CD4-positive, alpha-beta T cell treated with Interleukin-21 for 1 hour (primary cell): ENCODE measurements at regions not wholly inside any gene's neighbourhood (a gene's known extent, or its start where the extent isn't known, plus 50 kb on each side); places are given as distances from the start of the nearest gene placed in this dataset.

Experiments used
- DNase-seq: peaks from one replicate; pipeline ENCODE4 v3.0.0-alpha.2; 2020

DNA sequence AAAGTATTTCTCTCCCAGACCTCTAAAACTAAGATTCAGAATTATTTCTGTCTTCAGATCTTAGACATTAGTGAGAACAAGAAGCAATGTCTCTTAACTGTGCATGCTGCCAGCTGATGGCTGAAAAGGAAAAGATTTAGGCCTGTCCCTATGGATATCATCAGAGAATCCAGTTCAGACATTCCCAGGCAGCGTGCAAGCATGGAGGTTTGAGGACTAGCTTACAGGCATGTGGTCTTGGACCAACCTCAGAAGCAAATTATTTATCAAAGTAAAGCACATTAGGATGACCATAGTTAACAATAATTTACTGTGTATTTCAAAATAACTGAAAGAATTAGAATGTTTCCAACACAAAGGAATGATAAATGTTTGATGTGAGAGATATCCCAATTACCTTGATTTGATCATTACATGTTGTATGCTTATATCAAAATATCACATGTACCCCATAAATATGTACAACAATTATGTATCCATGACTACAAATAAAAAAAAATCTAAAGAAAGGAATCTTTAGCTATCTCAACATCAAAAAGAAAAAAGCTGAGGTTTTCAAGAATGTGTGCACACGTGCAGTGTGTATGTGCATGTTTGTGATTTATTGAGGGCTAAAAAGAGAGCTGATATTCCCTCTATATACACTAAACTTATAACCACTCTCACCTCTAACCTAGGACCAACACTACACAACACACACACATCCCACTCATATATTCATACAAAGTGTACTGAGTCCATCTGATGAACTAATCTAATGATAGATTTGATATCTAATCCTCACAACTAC, 108.9 kb upstream of the THBS1 start:
- DNase-seq: no peak

DNA sequence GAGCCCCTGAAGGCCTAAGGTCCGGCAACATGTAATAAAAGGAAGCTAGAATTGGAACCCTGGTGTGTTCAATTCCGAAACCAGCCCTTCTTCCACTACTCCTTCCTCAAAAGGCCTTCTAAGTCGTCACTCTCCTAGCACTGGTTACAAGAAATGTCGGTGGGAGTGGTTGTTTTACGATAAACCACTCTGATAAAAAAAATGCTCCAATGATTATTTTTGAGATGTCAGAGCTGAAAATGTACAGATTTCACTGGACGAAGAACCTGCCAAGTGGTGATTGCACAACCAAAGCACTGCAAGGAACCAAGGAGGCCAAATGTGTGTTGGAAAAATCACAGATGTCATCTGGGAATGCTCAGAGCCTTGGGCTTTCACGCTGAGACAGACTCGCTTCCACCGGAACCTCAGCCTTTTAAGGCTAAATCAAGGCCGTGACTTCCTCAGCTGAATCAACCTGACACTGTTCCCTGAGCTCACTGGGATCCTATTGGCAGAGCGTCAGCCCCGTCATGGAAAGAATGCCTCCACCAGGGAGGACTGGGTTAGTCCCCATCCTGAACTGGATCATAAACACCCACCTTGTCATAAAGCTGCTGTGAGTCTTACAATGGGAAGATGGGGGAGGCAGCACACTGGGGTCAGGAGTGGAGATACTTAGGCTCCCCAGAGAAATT, 108.1 kb upstream of the THBS1 start:
- DNase-seq: no peak

DNA sequence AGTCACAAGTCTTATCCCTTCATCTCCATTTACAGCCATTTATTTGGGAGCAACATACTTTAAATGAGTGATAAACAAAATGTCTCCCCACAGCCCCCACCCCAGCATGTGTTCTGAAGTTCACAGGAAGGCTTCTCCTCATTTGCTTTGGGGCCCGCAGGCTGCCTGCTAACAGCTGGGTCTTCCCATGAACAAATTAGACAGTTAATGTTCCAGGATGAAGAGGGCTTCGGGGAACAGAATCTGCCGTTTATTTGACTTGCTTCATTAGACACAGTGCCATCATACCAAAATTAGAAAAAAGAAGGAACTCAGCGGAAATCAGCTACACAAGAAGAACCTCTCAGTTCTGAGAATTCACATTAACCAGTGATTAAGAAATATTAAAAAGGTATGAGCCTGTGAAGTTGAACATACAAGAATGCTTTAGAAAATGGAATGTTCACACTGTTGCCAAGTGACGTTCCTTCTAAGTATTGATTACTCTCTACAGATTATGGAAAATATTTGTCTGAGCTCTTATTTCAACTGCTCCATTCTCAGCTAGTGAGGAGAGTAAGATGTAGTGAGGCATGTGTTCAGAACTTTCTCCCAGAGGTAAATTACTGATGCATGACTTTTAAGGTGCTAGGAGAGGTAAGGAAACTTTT, 107.5 kb upstream of the THBS1 start:
- DNase-seq: no peak

DNA sequence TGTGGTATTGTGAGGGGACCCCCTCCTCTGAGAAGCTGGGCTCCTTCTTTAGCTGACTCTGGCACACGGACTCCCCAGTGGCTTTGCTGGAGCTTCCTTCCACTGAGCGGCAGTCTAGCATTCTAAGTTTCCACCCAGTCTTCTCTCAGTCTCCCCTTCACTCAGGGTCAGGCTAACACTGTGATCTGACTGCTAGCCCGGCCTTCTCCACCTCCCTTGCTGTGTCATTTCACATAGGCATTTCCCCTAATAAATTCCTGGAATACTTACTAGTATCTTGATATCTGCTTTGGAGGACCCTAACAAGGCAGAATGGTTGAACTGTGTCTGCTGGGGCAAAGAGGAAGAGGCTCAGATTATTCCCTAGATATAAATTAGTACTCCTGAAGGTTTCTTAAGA, 106.2 kb upstream of the THBS1 start:
- DNase-seq: no peak

DNA sequence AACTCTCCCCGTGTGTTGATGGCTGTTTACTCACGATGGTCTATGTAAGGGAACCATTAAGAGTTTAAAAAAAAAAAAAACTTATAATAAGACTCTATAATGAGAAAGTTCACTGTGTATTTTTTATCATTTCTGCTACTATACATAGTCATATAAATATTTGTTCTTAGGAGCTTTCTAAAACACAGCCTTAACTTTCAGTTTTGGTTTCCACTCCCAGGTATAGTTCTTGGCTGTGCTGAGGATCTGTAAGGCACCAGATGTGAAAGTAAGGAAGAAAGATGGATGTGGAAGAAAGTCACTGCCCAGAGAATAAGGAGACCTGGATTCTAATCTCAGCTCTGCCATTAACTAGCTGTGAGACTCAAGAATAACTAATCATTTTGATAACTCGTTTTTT, 101.9 kb upstream of the THBS1 start:
- DNase-seq: no peak

DNA sequence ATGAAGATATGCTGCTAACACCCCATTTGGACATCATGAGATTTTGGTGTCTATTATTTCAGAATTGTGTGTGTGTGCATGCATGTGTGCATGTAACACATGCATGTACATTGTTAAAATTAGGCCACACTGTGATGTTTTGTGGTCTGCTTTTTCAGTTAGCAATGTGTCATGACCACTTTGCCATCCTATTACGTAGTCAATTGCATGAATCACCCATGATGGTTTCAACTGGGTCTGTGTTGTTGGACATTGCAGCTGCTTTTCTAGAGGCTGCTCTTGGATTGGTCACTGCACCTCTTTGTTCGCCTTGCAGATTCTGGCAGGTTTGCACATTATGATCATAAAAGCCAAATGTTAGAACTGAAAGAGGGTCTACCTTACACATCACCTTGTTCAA, 101.0 kb upstream of the THBS1 start:
- DNase-seq: no peak

DNA sequence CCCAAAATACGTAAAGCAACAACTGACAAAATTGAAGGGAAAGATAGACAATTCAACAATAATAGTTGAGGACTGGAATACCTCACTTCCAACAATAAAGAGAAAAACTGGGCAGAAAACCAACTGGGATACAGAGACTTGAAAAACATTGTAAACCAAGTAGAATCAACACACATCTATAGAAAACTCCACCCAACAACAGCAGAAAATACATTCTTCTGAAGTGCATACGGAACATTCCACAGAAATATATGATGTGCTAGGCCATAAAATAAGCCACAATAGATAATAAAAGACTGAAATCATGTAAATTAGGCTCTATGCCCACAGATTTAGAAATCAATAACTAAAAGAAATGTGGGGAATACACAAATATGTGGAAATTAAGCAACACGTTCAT, 98.4 kb upstream of the THBS1 start:
- no peak for DNase-seq

DNA sequence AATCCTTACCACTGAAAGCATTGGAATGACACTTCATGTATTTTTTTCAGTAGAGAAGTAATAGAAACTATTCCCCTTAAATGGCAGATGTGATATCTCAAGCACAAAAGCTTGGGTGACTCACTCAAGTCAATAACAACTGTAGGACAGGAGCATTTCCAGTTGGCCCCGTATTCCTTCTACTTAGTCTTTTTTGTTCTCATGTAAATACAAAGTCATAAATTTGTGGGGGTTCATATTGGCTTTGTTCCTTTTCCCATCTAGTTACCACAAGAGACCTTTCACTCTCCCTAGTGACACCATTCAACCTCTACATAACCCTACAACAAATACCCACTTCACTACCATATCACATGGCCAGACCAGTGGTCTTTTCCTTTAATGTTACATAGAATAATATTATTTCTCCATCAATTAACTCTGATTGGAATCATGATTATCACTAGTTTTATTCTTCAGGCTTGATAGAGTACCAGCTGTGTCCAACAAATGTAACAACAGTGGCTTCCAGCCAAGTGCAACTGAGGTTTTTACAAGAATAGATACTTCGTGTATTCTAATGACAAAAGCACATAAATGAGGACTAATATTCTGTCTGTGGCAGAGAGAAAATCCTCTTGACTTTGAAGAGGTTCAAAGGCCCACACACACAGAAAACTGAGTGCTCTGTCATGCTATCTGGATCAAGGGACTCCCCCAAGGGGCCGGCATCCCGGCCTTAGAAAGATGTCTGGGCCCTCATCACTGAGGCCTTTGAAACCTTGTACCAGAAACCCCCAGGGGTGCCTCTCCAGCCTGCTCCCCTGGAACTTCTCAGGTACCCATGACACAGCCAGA, 94.0 kb upstream of the THBS1 start:
- no peak for DNase-seq

DNA sequence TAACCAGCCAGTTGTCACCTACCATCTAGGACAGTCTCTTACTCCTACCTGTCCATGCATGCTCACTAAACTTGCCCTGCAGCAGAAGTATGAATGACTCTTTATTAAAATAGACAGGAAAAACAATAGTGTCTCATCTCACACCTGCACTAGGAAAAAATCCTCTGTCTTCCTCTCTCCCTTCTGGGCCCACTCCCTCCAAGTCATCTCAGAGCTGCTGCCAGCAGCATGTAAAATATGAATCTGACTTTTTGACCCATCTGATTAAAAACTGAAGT, 93.5 kb upstream of the THBS1 start:
- no peak for DNase-seq

DNA sequence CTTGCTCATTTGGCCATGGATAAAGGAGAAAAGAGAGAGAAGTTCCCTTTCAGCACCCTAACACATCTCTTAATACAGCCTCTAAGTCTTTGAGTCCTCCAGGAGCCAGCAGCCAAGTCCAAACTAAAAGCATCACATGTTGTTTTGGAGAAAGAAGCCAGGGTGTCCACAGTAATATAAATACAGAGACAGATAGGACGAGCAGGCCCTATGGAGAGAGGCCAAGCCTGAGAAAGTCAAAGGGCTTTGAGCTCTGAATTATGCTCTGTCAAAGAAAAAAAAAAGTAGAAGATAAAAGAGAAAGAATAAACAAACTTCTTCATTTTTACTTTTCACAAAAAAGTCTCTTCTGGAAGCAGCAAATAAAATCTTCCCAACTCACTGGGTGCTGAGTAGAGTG, 92.4 kb upstream of the THBS1 start:
- DNase-seq: no peak

DNA sequence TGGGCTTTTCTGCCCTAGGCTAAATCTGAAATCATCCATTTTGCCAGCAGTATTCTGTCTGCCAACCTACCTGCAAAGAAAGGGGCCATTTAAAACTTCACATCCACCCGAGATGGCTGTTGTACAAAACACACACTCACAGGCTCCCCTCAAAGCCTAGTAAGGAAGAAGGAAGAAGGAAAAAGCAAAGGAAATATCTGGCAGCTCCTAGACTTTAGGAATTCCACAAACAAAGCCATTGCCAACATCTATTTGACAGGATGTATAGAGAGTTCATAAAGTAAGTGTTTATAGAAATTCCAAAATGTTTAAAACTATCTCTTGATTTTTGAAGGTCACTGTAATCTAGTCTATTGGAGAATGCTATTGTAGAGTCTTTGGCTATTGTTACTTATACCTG, 91.9 kb upstream of the THBS1 start:
- DNase-seq: no peak

DNA sequence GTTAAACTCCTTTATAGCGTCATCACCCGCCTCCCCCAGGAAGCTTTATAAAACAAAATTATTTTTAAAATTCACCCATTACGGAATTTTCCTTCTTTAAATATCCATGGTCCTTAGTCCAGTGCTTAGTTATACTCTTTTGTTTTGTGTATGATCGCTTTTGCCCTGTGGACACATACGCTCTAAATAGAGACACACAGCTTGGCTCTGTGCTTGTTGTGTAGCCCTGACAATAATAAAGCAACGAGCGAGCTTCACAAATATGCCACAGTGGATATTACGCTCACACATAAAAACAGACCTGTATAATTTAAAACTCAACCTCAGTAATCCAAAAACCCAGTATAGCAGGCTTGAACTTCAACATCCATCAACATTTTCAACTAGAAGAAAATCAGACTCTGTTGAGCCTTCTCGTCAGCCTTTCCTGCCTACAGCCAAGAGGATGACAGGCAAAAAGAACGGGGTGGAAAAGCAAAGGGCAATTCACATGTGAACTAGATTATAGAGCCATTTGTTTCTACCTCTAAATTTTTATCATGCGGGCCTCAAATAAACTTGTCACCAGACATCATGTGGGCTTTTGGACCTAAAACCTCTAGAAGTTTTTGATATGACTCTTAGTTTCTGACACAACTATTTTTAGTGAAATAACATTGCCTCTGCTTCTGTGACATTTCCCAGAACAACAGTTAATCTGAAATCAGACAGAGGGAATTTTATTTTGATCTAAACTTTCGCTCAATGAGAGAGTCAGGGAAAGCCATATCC, 89.6 kb upstream of the THBS1 start:
- DNase-seq: no peak

DNA sequence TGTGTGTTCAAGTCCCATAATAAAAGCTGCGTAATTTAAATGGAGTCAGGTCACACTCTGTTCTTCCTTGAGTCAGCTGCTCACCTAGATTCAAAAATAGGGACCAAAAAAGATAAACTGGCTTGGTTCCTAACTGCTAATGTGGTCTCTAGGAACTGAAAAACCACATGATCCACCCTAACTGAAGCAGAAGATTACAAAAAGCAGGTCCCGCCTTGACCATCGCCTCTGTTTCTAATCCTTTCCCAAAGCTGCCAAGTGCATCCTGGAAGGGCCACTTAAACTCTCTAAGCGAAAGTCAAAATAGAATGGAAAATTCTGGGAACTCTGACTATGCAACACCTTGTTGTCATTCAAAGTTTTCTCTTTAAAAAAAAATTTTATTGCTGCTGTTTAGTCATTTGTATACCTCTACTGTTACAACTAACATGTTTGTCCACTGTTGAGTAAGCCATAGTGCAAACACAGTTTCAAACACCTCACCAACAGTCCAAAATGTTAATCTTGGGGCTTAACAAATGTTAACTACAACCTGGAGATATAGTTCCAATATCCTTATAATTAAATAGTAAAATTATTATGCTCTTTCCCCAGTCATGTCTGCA, 88.9 kb upstream of the THBS1 start:
- DNase-seq: no peak

DNA sequence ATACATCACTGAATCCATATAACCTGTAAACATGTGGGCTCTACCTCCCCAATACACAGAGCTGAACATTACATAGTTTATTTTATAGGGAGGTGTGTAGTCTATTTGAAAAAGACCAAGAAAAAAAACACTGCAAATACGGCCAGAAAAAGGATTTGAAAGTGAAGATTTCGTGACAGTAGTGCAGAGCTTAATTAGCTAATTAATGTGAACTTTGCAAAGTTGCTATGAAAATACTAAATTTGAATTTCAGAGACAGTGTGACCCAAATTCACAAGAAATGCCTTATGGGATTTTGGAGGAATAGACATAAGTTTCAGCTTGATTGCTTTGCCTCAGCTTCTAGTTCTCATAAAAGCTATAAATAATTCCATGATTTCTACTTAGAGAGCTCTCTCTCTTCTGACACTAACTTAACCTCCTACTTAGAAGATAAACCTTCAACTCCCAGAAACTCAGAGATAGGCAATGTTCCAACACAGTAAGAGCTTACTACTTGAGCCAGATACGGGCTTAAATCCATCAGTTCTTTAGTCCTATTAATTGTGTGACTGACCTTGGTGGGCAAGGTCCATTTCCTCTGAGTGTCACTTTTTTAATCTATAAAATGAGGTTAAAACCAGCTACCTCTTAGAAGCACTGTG, 87.3 kb upstream of the THBS1 start:
- no peak for DNase-seq

DNA sequence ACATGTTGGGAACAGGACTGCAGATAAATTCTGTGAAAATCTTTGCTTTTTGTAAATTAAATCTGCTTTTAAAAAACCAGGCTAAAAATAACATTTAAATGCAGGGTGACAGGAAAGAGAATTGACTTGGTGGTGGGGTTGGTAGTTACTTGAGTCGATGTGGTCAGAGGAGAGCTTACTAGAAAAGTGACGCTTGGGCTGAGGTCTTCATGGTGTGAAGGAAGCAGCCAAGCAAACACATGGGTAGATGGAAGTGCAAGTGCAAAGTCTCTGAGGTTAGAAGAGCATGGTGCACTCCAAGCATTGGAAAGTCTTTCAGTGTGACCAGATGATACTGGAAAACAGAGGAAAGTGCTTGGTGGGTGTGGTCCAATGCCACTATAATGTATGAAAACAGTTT, 86.4 kb upstream of the THBS1 start:
- no peak for DNase-seq

DNA sequence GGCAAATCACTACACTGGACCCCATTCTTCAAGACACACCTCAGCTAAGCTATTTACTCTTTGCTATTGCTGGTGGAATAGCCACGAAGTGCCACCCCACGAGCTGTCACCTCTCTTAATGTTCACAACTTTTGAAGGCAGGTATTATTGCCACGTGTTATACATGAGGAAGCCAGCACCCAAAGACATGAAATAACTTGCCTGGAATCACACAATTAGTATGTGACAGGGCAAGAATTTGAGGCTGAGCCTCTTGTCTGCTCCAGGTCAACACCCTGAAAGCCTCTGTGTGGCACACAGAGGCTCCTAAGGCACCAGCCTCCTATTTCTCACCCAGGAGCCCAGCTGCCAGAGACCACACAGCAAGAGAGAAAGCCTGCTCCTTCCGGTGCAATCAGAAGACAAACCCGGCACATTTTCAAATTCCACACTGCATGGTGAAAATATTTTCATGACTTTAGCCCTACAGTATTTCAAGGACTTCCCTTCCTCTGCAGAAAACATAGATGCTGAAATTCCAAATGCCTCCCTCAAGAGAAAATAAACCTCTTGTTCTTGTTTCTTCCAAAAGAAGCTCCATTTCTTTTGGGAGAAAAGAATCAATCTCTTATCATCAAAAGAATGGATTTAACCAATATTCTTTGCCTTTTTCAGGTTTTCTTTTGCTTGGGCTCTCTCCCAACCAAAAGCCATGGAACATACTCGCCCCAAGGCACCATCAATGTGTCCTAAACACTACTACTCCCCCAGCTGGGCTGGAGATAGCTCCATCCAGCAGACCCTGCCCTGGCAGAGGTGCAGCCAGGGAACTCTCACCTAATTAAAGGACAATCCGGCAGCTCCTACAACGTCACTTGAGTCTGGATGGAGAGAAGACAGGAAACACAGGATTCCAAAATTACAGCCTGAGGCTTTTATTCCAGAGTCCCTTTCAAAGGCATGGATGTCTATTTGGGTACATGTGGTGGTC, 84.7 kb upstream of the THBS1 start:
- no peak for DNase-seq

DNA sequence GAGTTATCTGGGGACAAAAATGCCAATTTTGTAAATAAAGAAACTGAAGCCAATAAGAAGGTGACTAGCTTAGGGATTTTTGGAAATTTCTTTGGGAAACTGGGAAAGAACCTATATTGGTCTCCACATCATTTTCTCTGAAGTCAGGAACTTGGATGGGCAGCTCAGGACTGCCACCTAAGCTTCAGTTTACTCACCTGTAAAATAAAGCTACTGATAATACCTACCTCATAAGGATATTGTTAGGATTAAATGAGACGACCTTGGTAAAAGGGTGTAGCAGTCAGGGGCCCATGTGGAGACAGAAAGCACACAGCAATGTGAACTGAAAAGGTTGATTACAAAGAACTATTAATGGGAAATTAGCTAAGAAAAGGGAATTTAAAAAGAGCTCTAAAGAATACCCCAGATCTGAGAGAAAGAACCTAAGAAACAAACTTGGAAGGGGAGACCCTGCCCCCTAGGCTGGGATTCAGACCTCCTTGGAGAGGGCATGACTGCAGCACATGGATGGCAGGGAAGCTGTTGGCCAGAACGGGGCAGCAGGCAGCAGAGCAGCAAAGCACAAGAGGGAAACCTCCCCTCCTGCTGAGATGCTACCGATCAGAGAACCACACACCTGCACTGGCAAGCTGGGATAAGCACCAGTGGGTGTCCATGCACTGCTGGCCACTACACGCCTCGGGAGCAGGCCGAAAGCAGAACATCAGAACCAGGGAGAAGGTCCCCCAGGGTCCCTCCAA, 83.7 kb upstream of the THBS1 start:
- no peak for DNase-seq

DNA sequence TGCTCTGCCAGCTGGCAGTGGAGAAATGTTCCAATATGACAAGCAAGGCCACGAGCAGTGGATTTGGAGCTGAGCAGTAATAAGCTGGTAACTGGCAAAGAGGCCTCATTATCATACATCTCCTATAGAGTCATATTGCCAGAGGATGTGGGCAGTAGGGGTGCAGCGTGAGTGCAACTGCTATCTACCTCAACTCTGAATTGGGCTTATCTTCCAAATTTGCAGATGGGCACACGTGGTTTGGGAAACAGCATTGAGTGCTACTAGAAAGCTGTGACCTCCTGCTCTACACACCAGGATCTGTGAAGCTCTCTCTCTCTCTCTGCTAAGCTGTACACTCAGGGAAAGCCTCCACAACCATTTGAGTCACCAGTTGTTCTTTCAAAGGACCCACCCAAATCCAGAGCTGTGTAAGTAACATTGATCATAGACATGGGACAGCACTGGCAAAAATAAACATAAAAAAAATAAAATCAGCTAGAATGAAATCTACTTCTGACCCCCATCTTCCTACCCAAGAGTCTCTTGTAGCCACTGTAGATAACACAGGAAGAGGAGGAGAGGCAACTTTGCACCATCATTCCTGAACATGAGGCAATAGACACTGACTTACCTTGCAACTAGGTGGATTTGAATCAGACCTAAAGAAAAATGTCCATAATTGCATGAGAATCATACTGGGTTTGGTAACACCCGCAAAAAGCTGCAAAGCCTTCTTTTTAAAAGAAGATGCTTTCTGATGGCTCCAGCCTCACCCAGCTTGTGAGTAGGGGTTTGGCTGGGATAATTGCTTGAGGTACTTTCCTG, 82.9 kb upstream of the THBS1 start:
- DNase-seq: no peak

DNA sequence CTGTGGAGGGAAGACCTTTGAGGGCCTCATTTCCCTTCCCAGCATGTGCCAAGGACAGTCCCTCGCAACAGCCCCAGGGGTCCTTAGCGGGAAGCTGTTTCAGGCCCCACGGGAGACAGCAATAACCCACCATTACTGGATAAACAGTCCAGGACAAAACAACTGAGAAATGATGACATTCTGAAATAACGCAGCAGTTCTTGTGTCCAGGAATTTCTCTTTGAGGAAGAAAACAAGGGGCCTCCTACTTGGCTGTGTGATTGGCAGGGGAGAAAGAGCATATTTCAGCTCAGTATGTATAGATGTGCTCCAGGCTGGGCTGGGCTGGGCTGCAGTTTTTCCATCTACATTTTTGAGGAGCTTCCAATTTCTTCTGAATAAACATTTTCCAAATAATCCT, 82.2 kb upstream of the THBS1 start:
- DNase-seq: no peak
